ENCODE measurements at regions not wholly inside any gene's neighbourhood (a gene's known extent, or its start where the extent isn't known, plus 50 kb on each side); places are given as distances from the start of the nearest gene placed in this dataset.

- DNase-seq (ENCODE audit: low read depth, low spot score), result no peak
- WGBS (ENCODE audit: insufficient coverage, insufficient replicate concordance, low lambda C conversion rate, missing lambda C conversion rate), result 100% methylated on average over 2 of the region's 2 CpGs
- ChIA-PET RAD21 (ENCODE audit: unreplicated experiment) (no interaction called here), CTCF (no interaction called here), POLR2A (no interaction called here), SMC1A (ENCODE audit: uncharacterized antibody, unreplicated experiment) (no interaction called here)
- H3K9ac ChIP-seq (ENCODE audit: control insufficient read depth, insufficient read depth, low read length), result no peak overlapping the region
- no peak overlapping the region for H3K4me3 ChIP-seq
- in situ Hi-C loops (cut with MboI), result no loop called here
- no peak for TF ChIP-seq NR2F1 (conservative IDR thresholded peaks at IDR 0.05)
- no peak for TF ChIP-seq JUNB (IDR thresholded peaks at IDR 0.05)
- no peak for TF ChIP-seq POLR2AphosphoS5 (IDR thresholded peaks at IDR 0.05; ENCODE audit: low read length)
- no peak for TF ChIP-seq ATF2 (IDR thresholded peaks at IDR 0.05; ENCODE audit: low read length)
- no peak for TF ChIP-seq EGR1 (IDR thresholded peaks at IDR 0.05; ENCODE audit: borderline replicate concordance in 1 of 2, low read depth in 2 of 2, low read length in 2 of 2)
- TF ChIP-seq TCF12 (IDR thresholded peaks at IDR 0.05; ENCODE audit: low read depth, low read length), result no peak
- no peak for TF ChIP-seq ZNF687 (IDR thresholded peaks at IDR 0.05)
- no peak overlapping the region for H3K27ac ChIP-seq (ENCODE audit: control insufficient read depth, insufficient read depth)
- H3K4me1 ChIP-seq (ENCODE audit: control insufficient read depth, insufficient read depth, low read length), result no peaks in the 10 kb centered on the region
- H4K20me1 ChIP-seq (ENCODE audit: control insufficient read depth, insufficient read depth), result no peaks in the 10 kb centered on the region
- H3K79me2 ChIP-seq (ENCODE audit: control insufficient read depth, insufficient read depth, low read length), result no peaks in the 10 kb centered on the region
- no peak for ATAC-seq
- no peaks in the 10 kb centered on the region for H3K9me3 ChIP-seq (replicated peaks; ENCODE audit: control insufficient read depth, insufficient read depth, low read length)
- no peaks in the 10 kb centered on the region for H3K36me3 ChIP-seq (ENCODE audit: control insufficient read depth in 2 of 2, insufficient read depth in 2 of 2, low read length in 1 of 2)
- H3K4me2 ChIP-seq (ENCODE audit: control insufficient read depth, insufficient read depth), result no peak overlapping the region
- no peaks in the 10 kb centered on the region for H3K27me3 ChIP-seq (replicated peaks in 1 of 2; ENCODE audit: control insufficient read depth in 2 of 2, insufficient read depth in 2 of 2, low read length in 1 of 2)
- FAIRE-seq, result no peak
- H2AFZ ChIP-seq (ENCODE audit: control insufficient read depth, low read depth, low read length), result no peak overlapping the region
- no TSS peak for BruUV-seq (replicated peaks)
- intact Hi-C loops (cut with micrococcal nuclease; ENCODE audit: unreplicated experiment), result no loop called here
Observed at GRCh38 chr9:28365728-28366127, 792.4 kb upstream of the C9orf72 start.
